Rectal smooth muscle tissue (tissue), 1 donor: ENCODE measurements at regions not wholly inside any gene's neighbourhood (a gene's known extent, or its start where the extent isn't known, plus 50 kb on each side); places are given as distances from the start of the nearest gene placed in this dataset.
"Not testable (repeated sequence)": the region's sequence is repeated elsewhere in the genome, so short reads cannot be mapped to it uniquely, and the experiment has no call there.

Experiments
- H3K27ac ChIP-seq: one replicate; pipeline ENCODE4 v1.7.0; 2013; ENCODE audit warnings: low read depth, low read length, inconsistent platforms
- H3K27me3 ChIP-seq: one replicate; pipeline ENCODE4 v1.7.0; 2013; ENCODE audit warnings: low read length; ENCODE audit not compliant: control insufficient read depth, insufficient read depth
- H3K36me3 ChIP-seq: one replicate; pipeline ENCODE4 v1.7.0; 2013; ENCODE audit warnings: low read length; ENCODE audit not compliant: control insufficient read depth, insufficient read depth
- H3K4me1 ChIP-seq: one replicate; pipeline ENCODE4 v1.7.0; 2013; ENCODE audit warnings: low read length; ENCODE audit not compliant: control insufficient read depth, insufficient read depth
- H3K4me3 ChIP-seq: one replicate; pipeline ENCODE4 v1.7.0; 2013; ENCODE audit warnings: low read length
- H3K9ac ChIP-seq: one replicate; pipeline ENCODE4 v1.7.0; 2013; ENCODE audit warnings: low read length

GRCh38 chr10:108561649-108562048 is 1361.7 kb downstream of the XPNPEP1 start:
- Histone ChIP-seq H3K4me3 (no peak overlapping the region), H3K36me3 (no peaks in the 10 kb centered on the region), H3K27me3 (no peaks in the 10 kb centered on the region), H3K4me1 (no peaks in the 10 kb centered on the region), H3K27ac (no peak overlapping the region), H3K9ac (no peak overlapping the region)

DNA sequence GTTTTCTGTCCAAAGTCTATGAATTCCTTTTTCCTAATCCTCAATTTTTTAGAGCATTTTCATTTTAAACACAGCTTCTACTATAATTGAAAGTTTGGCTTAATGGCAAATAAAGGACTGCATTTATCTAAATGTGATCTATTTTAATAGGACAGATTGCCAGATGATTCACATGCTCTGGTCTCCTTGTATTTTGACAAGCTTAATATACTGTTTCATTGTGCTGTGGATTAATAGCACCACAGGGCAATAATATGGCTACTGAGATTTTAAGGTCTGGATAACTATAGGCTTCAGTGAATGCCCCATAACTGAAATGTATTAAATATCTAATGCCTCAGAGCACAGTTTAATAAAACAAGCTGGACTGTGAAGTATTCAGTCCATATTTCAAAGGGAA is 1362.8 kb downstream of the XPNPEP1 start:
- no peak overlapping the region for H3K9ac ChIP-seq
- H3K27me3 ChIP-seq: no peaks in the 10 kb centered on the region
- no peaks in the 10 kb centered on the region for H3K4me1 ChIP-seq
- H3K36me3 ChIP-seq: no peaks in the 10 kb centered on the region
- no peak overlapping the region for H3K27ac ChIP-seq
- no peak overlapping the region for H3K4me3 ChIP-seq

GRCh38 chr10:108556186-108556585 is 1367.1 kb downstream of the XPNPEP1 start:
- H3K4me1 ChIP-seq: no peaks in the 10 kb centered on the region
- H3K9ac ChIP-seq: no peak overlapping the region
- H3K4me3 ChIP-seq: no peak overlapping the region
- no peak overlapping the region for H3K27ac ChIP-seq
- H3K27me3 ChIP-seq: no peaks in the 10 kb centered on the region
- no peaks in the 10 kb centered on the region for H3K36me3 ChIP-seq

DNA sequence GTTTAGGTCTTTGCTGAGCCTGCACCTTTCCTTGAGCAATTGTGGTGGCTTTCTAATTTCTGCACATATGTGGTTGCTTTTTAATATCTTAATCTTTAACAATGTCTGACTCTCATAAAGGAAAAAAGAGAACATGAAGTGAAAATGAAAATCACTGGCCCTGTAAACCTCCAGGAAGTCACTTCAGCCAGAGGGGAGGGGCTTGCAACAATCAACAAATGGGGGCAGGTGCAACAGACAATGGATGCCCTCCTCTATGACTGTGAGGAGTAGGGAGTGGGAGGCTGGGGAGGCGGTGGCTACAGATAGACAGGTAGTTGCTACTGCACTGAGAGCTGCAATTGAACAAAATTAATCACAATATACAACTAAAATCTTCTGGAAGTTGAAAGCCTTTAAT is 1377.4 kb downstream of the XPNPEP1 start:
- Histone ChIP-seq H3K27ac (no peak overlapping the region), H3K4me3 (no peak overlapping the region), H3K4me1 (no peaks in the 10 kb centered on the region), H3K27me3 (no peaks in the 10 kb centered on the region), H3K9ac (no peak overlapping the region), H3K36me3 (no peaks in the 10 kb centered on the region)

- Histone ChIP-seq H3K9ac (no peak overlapping the region), H3K4me3 (no peak overlapping the region), H3K36me3 (no peaks in the 10 kb centered on the region), H3K27ac (no peak overlapping the region), H3K4me1 (no peaks in the 10 kb centered on the region), H3K27me3 (no peaks in the 10 kb centered on the region)
These were observed 1378.7 kb downstream of the XPNPEP1 start for GRCh38 chr10:108544500-108545120.

- not testable (repeated sequence) for H3K27ac ChIP-seq, H3K9ac ChIP-seq, H3K4me3 ChIP-seq, H3K36me3 ChIP-seq, H3K27me3 ChIP-seq, H3K4me1 ChIP-seq
These were observed 1369.0 kb upstream of the SORCS1 start for GRCh38 chr10:108533551-108533950.

DNA sequence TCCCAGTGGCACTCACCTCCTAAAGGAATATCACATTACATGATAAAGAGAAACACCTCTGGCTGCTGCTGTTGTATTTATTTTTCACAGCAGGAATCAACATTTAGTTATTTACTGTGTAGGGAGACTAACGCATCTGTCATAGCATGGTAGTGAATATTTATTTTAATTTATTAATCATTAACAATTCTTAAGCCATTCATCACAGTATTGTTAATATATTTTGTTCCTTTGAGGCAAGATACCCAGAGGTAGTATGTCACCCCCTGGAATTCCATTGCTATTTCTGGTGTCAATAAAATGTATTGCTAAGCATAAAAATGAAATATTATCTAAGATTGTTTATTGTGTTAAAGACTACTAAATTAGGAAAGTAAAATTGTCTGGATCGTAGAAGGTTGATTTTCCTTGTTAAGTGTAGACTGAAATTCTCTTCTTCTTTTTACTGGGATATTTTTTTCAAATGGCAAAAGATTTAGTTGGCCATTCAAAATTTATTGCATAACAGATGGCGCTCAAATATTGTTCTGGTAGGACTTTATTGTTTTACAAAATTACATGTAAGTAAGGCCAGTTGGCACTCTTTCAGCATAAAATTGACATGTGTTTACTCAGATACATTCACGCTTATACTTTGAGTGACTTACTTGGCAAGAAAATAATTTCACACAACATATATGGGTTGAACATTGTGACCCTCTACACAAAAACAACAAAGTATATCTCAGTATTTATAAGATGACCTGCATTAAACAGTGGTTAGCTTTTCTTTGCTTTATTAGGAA is 1358.7 kb upstream of the SORCS1 start:
- no peak overlapping the region for H3K9ac ChIP-seq
- H3K36me3 ChIP-seq: no peaks in the 10 kb centered on the region
- H3K27ac ChIP-seq: no peak overlapping the region
- H3K4me1 ChIP-seq: no peaks in the 10 kb centered on the region
- H3K4me3 ChIP-seq: no peak overlapping the region
- H3K27me3 ChIP-seq: no peaks in the 10 kb centered on the region

GRCh38 chr10:108521827-108522492 is 1357.5 kb upstream of the SORCS1 start:
- Histone ChIP-seq H3K4me1 (no peaks in the 10 kb centered on the region), H3K4me3 (no peak overlapping the region), H3K9ac (no peak overlapping the region), H3K27ac (no peak overlapping the region), H3K36me3 (no peaks in the 10 kb centered on the region), H3K27me3 (no peaks in the 10 kb centered on the region)

DNA sequence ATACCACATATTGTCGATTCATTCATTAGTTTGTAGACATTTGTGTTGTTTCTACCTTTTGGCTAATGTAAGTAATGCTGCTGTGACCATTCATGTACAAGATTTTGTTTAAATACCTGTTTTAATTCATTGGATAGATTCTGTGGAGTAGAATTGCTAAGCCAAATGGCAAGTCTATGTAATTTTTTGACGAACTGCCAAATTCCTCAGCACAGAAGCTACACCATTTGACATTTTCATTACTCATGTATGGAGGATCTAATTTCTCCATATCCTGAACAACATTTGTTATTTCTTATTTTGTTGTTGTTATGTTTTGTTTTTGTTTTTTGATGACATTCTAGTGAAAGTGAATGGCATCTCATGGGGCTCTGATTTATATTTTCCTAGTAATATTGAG is 1351.3 kb upstream of the SORCS1 start:
- H3K36me3 ChIP-seq: no peaks in the 10 kb centered on the region
- no peak overlapping the region for H3K27ac ChIP-seq
- no peak overlapping the region for H3K9ac ChIP-seq
- no peaks in the 10 kb centered on the region for H3K4me1 ChIP-seq
- no peaks in the 10 kb centered on the region for H3K27me3 ChIP-seq
- no peak overlapping the region for H3K4me3 ChIP-seq

DNA sequence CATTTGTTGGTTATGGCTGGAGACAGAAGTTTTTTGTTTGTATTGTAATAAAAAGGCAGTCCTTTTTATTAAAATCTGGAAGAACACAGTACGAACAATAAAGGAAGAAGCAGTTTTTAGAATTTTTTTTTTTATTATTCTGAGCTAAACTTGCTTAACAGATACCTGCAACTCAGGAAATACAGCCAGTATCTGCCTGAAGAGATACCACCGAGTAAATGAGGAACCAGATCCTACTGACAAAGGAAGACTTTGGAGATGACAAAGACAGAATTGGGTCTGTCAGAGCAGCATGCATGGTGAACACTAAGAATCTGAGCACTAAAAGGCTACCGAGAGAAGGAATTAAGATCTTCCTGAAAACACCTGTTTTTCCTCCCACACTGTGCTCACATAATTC is 1335.9 kb upstream of the SORCS1 start:
- Histone ChIP-seq H3K4me1 (no peaks in the 10 kb centered on the region), H3K27me3 (no peaks in the 10 kb centered on the region), H3K36me3 (no peaks in the 10 kb centered on the region), H3K9ac (no peak overlapping the region), H3K27ac (no peak overlapping the region), H3K4me3 (no peak overlapping the region)

GRCh38 chr10:108496106-108496505 is 1331.6 kb upstream of the SORCS1 start:
- no peak overlapping the region for H3K4me3 ChIP-seq
- H3K27ac ChIP-seq: no peak overlapping the region
- no peak overlapping the region for H3K9ac ChIP-seq
- H3K36me3 ChIP-seq: no peaks in the 10 kb centered on the region
- no peaks in the 10 kb centered on the region for H3K27me3 ChIP-seq
- H3K4me1 ChIP-seq: no peaks in the 10 kb centered on the region

- Histone ChIP-seq H3K9ac (no peak overlapping the region), H3K4me1 (no peaks in the 10 kb centered on the region), H3K4me3 (no peak overlapping the region), H3K27ac (no peak overlapping the region), H3K36me3 (no peaks in the 10 kb centered on the region), H3K27me3 (no peaks in the 10 kb centered on the region)
These were observed 1326.4 kb upstream of the SORCS1 start for GRCh38 chr10:108490944-108491343.
